GM23248 (cell line): ENCODE measurements at regions not wholly inside any gene's neighbourhood (a gene's known extent, or its start where the extent isn't known, plus 50 kb on each side); places are given as distances from the start of the nearest gene placed in this dataset.

Experiments
- DNase-seq: peaks from one replicate; pipeline ENCODE4 v3.0.0-alpha.2; 2015
- H2AFZ ChIP-seq: fragments of 200-600 bp; sonication (generic); 2 replicates; pipeline ENCODE4 v1.6.1; 2016; ENCODE audit warnings: antibody characterized with exemption
- H3F3A ChIP-seq: fragments of 200-600 bp; sonication (generic); 2 replicates; pipeline ENCODE4 v1.6.1; 2016; ENCODE audit warnings: mild to moderate bottlenecking, antibody characterized with exemption, mixed run types; ENCODE audit not compliant: insufficient read depth
- H3K27ac ChIP-seq: fragments of 200-600 bp; sonication (generic); 2 replicates; pipeline ENCODE4 v1.5.1; 2016; ENCODE audit warnings: mild to moderate bottlenecking
- H3K27me3 ChIP-seq: fragments of 200-600 bp; sonication (generic); replicated peaks from 2 replicates; pipeline ENCODE4 v1.6.1; 2016; ENCODE audit warnings: mild to moderate bottlenecking; ENCODE audit not compliant: insufficient read depth
- H3K36me3 ChIP-seq: fragments of 200-600 bp; sonication (generic); 2 replicates; pipeline ENCODE4 v1.6.1; 2016; ENCODE audit warnings: low read depth, mild to moderate bottlenecking
- H3K4me1 ChIP-seq: fragments of 200-600 bp; sonication (generic); 2 replicates; pipeline ENCODE4 v1.6.1; 2016; ENCODE audit warnings: mild to moderate bottlenecking; ENCODE audit not compliant: insufficient read depth
- H3K4me2 ChIP-seq: fragments of 200-600 bp; sonication (generic); one replicate; pipeline ENCODE4 v1.6.1; 2016; ENCODE audit warnings: mild to moderate bottlenecking; ENCODE audit not compliant: unreplicated experiment
- H3K4me3 ChIP-seq: fragments of 200-600 bp; sonication (generic); 2 replicates; pipeline ENCODE4 v1.5.1; 2016; ENCODE audit warnings: mild to moderate bottlenecking
- H3K79me2 ChIP-seq: fragments of 200-600 bp; sonication (generic); 2 replicates; pipeline ENCODE4 v1.6.1; 2016; ENCODE audit warnings: mild to moderate bottlenecking; ENCODE audit not compliant: insufficient read depth
- H3K9ac ChIP-seq: fragments of 200-600 bp; sonication (generic); 2 replicates; pipeline ENCODE4 v1.6.1; 2016; ENCODE audit warnings: mild to moderate bottlenecking
- H3K9me2 ChIP-seq: fragments of 200-600 bp; sonication (generic); 2 replicates; pipeline ENCODE4 v1.6.1; 2016; ENCODE audit warnings: mixed run types, mild to moderate bottlenecking, moderate library complexity; ENCODE audit not compliant: insufficient read depth
- H3K9me3 ChIP-seq: fragments of 200-600 bp; sonication (generic); one replicate; pipeline ENCODE4 v1.6.1; 2017; ENCODE audit warnings: low read depth
- H4K20me1 ChIP-seq: fragments of 200-600 bp; sonication (generic); 2 replicates; pipeline ENCODE4 v1.6.0; 2016; ENCODE audit not compliant: insufficient read depth
- EZH2 ChIP-seq: fragments of 200-600 bp; sonication (generic); IDR thresholded peaks from 2 replicates; pipeline ENCODE4 v1.6.1; 2018; ENCODE audit warnings: antibody characterized with exemption, mild to moderate bottlenecking; ENCODE audit not compliant: insufficient read depth, poor library complexity, severe bottlenecking
- EZH2phosphoT487 ChIP-seq: fragments of 200-600 bp; sonication (generic); IDR thresholded peaks from 2 replicates; pipeline ENCODE4 v1.6.1; 2018; ENCODE audit warnings: antibody characterized with exemption, moderate library complexity, mild to moderate bottlenecking, low read depth; ENCODE audit not compliant: insufficient read depth
- WGBS, 2 experiments: methylation state at CpG; one replicate each; pipeline ENCODE4 v1.1.6; 2015 to 2017; ENCODE audit warnings: low lambda C conversion rate in 2 of 2, low coverage in 1 of 2; ENCODE audit errors: missing lambda C conversion rate in 2 of 2; 5-methylcytosine and 5-hydroxymethylcytosine counted together
- in situ Hi-C: fragments of 300-500 bp; cut with MboI; formaldehyde crosslinking; loops from 2 replicates; pipeline ENCODE4 v1.15.0; 2020

DNA sequence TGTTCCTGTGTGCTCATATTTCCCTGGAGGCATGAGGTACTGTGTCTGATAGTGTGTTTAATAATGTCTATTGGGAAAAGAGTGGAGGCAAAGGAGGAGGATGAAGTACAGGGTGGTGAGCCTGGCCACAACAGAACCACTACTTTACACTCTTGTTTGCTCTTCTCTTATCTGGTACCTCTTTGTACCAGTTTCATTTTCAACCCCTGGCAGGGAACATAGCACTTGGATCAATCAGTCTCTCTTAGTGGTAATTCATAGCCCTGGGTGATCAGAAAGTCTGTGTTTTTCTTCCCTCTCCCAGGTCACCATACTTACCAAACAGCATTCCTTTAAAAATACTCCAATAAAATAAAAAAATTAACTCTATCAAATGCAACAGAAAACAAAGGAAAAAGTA lies 105.4 kb downstream of the DMRT2 start:
- Histone ChIP-seq H2AFZ (no peak overlapping the region), H3K4me1 (no peaks in the 10 kb centered on the region), H3K9me2 (no peaks in the 10 kb centered on the region), H4K20me1 (no peaks in the 10 kb centered on the region), H3K79me2 (no peaks in the 10 kb centered on the region), H3K4me2 (no peak overlapping the region), H3K27ac (no peak overlapping the region), H3K36me3 (no peaks in the 10 kb centered on the region), H3K9me3 (no peaks in the 10 kb centered on the region), H3K27me3 (peaks cover 9% of the 10 kb centered on the region; the same call in 1 of the 2 replicates), H3K4me3 (no peak overlapping the region), H3F3A (no peaks in the 10 kb centered on the region), H3K9ac (no peak overlapping the region)
- TF ChIP-seq EZH2phosphoT487 (no peak), EZH2 (no peak)
- no peak for DNase-seq
- in situ Hi-C loops = no loop called here

DNA sequence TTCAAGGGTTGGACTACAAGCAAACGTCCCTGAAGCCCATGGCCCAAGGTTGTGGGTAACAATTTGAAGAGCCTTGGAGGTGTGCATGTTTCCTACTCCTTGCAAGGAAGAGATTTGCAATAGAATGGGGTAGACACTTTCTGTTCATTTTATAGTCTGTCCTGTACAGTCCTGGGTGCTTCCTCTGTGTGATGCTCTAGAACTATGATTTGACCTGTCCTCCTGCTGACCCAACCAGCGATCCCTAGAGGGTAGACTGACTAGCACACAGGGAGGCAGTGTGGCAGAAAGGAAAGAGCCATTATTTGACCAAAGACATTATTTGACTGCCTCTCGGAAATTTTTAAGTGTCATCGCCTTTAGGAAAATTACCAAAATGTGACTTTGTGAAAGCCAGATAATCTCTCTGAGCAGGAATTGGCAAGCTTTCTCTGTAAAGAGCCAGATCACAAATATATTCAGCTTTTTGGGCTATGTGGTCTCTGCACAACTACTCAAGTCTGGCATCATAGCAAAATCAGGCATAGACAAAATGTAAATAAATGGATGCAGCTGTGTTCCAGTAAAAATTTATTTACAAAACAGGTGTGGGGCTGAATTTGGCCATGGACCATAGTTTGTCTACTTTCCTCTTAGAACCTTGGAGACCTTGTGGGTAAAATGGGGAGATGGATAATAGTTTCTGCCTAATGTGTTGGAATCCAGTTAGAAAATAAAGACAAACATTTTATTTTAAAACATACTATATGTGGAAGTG lies 106.8 kb downstream of the DMRT2 start:
- H3K27me3 ChIP-seq = peaks cover 9% of the 10 kb centered on the region; the same call in 1 of the 2 replicates
- H3K4me2 ChIP-seq = no peak overlapping the region
- no peaks in the 10 kb centered on the region for H3K9me2 ChIP-seq
- TF ChIP-seq EZH2 = no peak
- TF ChIP-seq EZH2phosphoT487 = no peak
- no peak overlapping the region for H2AFZ ChIP-seq
- H4K20me1 ChIP-seq = no peaks in the 10 kb centered on the region
- no peaks in the 10 kb centered on the region for H3K79me2 ChIP-seq
- in situ Hi-C loops = no loop called here
- no peak overlapping the region for H3K4me3 ChIP-seq
- no peak overlapping the region for H3K9ac ChIP-seq
- WGBS, 2 experiments = 29 to 30% methylated on average over 4 of the region's 4 CpGs
- no peak overlapping the region for H3K27ac ChIP-seq
- H3F3A ChIP-seq = no peaks in the 10 kb centered on the region
- no peaks in the 10 kb centered on the region for H3K36me3 ChIP-seq
- H3K9me3 ChIP-seq = no peaks in the 10 kb centered on the region
- DNase-seq = no peak
- H3K4me1 ChIP-seq = no peaks in the 10 kb centered on the region

DNA sequence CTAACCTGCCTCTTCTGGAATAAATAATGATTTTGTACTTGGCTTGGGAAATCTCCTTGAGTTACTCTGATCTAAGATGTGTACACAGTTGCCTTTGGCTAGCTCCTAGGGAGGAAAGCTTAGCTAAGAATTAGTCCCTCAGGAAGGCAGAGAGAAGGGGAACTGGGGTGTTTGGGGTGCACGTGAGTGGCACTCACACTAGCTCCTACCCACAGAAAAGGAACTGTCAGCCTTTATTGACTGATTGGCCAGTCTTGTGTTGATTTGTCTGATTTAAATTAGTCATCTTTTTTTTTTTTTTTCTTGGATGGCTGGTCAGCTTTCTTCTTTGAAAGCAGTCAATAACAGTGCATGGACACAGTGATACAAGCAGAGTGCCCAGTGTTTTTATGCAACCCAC lies 107.7 kb downstream of the DMRT2 start:
- in situ Hi-C loops = no loop called here
- Histone ChIP-seq H3K9me3 (no peaks in the 10 kb centered on the region), H3K27me3 (peaks cover 9% of the 10 kb centered on the region; the same call in 1 of the 2 replicates), H3K9ac (no peak overlapping the region), H3K4me3 (no peak overlapping the region), H3K79me2 (no peaks in the 10 kb centered on the region), H3F3A (no peaks in the 10 kb centered on the region), H3K4me1 (no peaks in the 10 kb centered on the region), H3K36me3 (no peaks in the 10 kb centered on the region), H2AFZ (no peak overlapping the region), H3K9me2 (no peaks in the 10 kb centered on the region), H3K27ac (no peak overlapping the region), H3K4me2 (no peak overlapping the region), H4K20me1 (no peaks in the 10 kb centered on the region)
- 8 to 13% methylated on average over 1 of the region's 1 CpG for WGBS, 2 experiments
- DNase-seq = no peak
- TF ChIP-seq EZH2 = no peak

DNA sequence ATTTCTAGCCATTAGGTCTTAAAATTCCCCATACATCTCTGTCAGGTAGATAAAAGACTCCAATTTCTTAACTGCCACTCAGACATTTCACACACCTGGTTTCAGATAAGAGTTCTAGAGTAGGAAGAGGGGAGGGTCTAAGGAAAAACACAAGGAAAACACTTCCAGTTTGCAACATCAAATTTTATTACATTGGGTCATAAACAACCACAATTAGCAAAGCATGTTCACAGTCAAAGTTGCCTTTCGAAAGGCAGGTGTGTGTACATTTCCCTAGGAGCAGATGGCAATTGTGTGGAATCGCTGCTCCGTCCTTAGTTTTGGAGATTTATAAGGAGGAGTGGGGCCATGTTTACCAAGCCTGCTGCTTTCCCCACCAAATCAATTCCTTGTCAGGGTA lies 120.8 kb downstream of the DMRT2 start:
- no peak overlapping the region for H3K9ac ChIP-seq
- no peak for DNase-seq
- no peaks in the 10 kb centered on the region for H3K4me1 ChIP-seq
- TF ChIP-seq EZH2phosphoT487 (no peak), EZH2 (no peak)
- H3K9me2 ChIP-seq = no peaks in the 10 kb centered on the region
- H3K79me2 ChIP-seq = no peaks in the 10 kb centered on the region
- in situ Hi-C loops = no loop called here
- no peak overlapping the region for H2AFZ ChIP-seq
- no peaks in the 10 kb centered on the region for H3K9me3 ChIP-seq
- H3K4me2 ChIP-seq = no peak overlapping the region
- H3K36me3 ChIP-seq = no peaks in the 10 kb centered on the region
- WGBS, 2 experiments = 82 to 84% methylated on average over 3 of the region's 3 CpGs
- no peaks in the 10 kb centered on the region for H3F3A ChIP-seq
- H3K27me3 ChIP-seq = peaks cover 7% of the 10 kb centered on the region
- no peak overlapping the region for H3K27ac ChIP-seq
- H3K4me3 ChIP-seq = no peak overlapping the region
- H4K20me1 ChIP-seq = no peaks in the 10 kb centered on the region

DNA sequence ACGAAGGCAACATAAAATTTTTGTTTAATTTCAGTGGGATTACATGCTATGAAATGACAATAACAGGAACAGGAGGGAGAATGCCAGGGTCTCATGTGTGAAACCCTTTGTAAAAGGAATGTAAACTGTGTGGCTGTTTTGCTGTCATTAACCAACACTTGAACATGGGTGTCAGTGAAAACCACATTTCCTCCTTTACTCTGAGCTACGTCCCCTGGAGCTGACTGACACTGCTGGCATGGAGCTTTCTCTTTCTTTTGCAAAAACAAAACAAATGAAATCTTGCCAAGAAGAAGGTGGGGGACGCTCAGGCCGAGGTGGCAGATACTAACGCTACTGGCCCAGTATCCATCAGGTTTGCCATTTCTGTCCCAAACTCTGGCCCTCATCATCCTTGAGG lies 121.4 kb downstream of the DMRT2 start:
- Histone ChIP-seq H3K9me3 (no peaks in the 10 kb centered on the region), H3K4me2 (no peak overlapping the region), H3K27ac (no peak overlapping the region), H3K4me3 (no peak overlapping the region), H3K4me1 (no peaks in the 10 kb centered on the region), H4K20me1 (no peaks in the 10 kb centered on the region), H3K79me2 (no peaks in the 10 kb centered on the region), H3K27me3 (peaks cover 7% of the 10 kb centered on the region), H3K36me3 (no peaks in the 10 kb centered on the region), H3K9me2 (no peaks in the 10 kb centered on the region), H3F3A (no peaks in the 10 kb centered on the region), H2AFZ (no peak overlapping the region), H3K9ac (no peak overlapping the region)
- TF ChIP-seq EZH2phosphoT487 (no peak), EZH2 (no peak)
- 48 to 55% methylated on average over 5 of the region's 5 CpGs for WGBS, 2 experiments
- in situ Hi-C loops = no loop called here
- no peak for DNase-seq
